HCT116 (cell line): ENCODE measurements at regions not wholly inside any gene's neighbourhood (a gene's known extent, or its start where the extent isn't known, plus 50 kb on each side); places are given as distances from the start of the nearest gene placed in this dataset.

Experiments
- ATAC-seq: fragments of 200-7000 bp; cut with Tn5 transposase; 2 replicates; pipeline ENCODE4 v1.9.1; 2020; ENCODE audit warnings: mild to moderate bottlenecking, moderate library complexity
- BruUV-seq: library from RNA; stranded (reverse); fragments of 400-500 nt; replicated peaks from 2 replicates; lab custom pipeline; 2021; lab: Mats Ljungman, UMichigan
- CTCF ChIA-PET: fragments of 300-600 bp; sonication (Branson Sonifier 250); formaldehyde crosslinking; loops from one replicate; lab custom pipeline; 2021; ENCODE audit warnings: antibody characterized with exemption; lab: Charles Lee
- POLR2A ChIA-PET: fragments of 300-600, 350-600 bp; sonication (Branson Sonifier 250); formaldehyde crosslinking; loops from one replicate; lab custom pipeline; 2021; ENCODE audit warnings: antibody characterized with exemption; lab: Charles Lee
- RAD21 ChIA-PET, 2 experiments: fragments of 300-600 bp; sonication (Branson Sonifier 250); formaldehyde crosslinking; loops; one replicate each; lab custom pipeline; 2023; ENCODE audit warnings: low total read pairs in 2 of 2; ENCODE audit not compliant: uncharacterized antibody in 2 of 2, unreplicated experiment in 2 of 2, low non-redundant PET in 1 of 2; lab: Charles Lee
- DNase-seq: peaks from one replicate; pipeline ENCODE4 v3.0.0-alpha.2; 2010; ENCODE audit warnings: low read depth, low spot score
- H2AFZ ChIP-seq: fragments of 200-600 bp; shearing (Covaris generic), sonication (generic); 2 replicates; pipeline ENCODE4 v1.6.1; 2017; ENCODE audit warnings: low read depth, mixed run types, mixed read lengths, antibody characterized with exemption, low read length; ENCODE audit not compliant: poor library complexity, severe bottlenecking
- H3K27ac ChIP-seq: 2 replicates; pipeline ENCODE4 v1.5.1; 2012; ENCODE audit warnings: low read depth, low read length
- H3K27me3 ChIP-seq: fragments of 200-600 bp; sonication (generic); 2 replicates; pipeline ENCODE4 v1.6.1; 2016; ENCODE audit warnings: mixed run types, low read length, mixed read lengths; ENCODE audit not compliant: insufficient read depth
- H3K36me3 ChIP-seq, 2 experiments: fragments of 200-500 bp in 1 of 2; fragments of 200-600 bp in 1 of 2; sonication (Bioruptor generic) in 1 of 2; sonication (generic) in 1 of 2; 2 replicates each; pipeline versions ENCODE4 v1.5.1 to v1.6.1; 2014 to 2016; ENCODE audit warnings: low read length in 2 of 2, inconsistent platforms in 1 of 2, mixed read lengths in 1 of 2, mixed run types in 1 of 2; ENCODE audit not compliant: insufficient read depth in 2 of 2, control insufficient read depth in 1 of 2
- H3K4me1 ChIP-seq, 2 experiments: fragments of 200-600 bp in 1 of 2; sonication (generic) in 1 of 2; 2 replicates each; pipeline versions ENCODE4 v1.5.1 to v1.6.1; 2012 to 2017; ENCODE audit warnings: low read length in 2 of 2, inconsistent platforms in 1 of 2, mild to moderate bottlenecking in 1 of 2, mixed read lengths in 1 of 2, mixed run types in 1 of 2, moderate library complexity in 1 of 2; ENCODE audit not compliant: insufficient read depth in 2 of 2, control insufficient read depth in 1 of 2
- H3K4me2 ChIP-seq: fragments of 200-600 bp; sonication (generic); 2 replicates; pipeline ENCODE4 v1.6.1; 2017; ENCODE audit warnings: mixed run types, low read length, mixed read lengths
- H3K4me3 ChIP-seq, 2 experiments: fragments of 200-600 bp in 1 of 2; sonication (generic) in 1 of 2; replicated peaks in 1 of 2; 2 replicates each; pipeline ENCODE4 v1.5.1; 2011 to 2016; ENCODE audit warnings: low read length in 2 of 2, control low read depth in 1 of 2, low read depth in 1 of 2, mild to moderate bottlenecking in 1 of 2, mixed read lengths in 1 of 2, mixed run types in 1 of 2
- H3K79me2 ChIP-seq: fragments of 200-600 bp; sonication (generic); 2 replicates; pipeline ENCODE4 v1.6.1; 2017; ENCODE audit warnings: mild to moderate bottlenecking, mixed run types, low read length, moderate library complexity, mixed read lengths; ENCODE audit not compliant: insufficient read depth
- H3K9ac ChIP-seq: fragments of 200-600 bp; sonication (generic); 2 replicates; pipeline ENCODE4 v1.6.1; 2016; ENCODE audit warnings: low read length, mixed read lengths
- H3K9me2 ChIP-seq: fragments of 200-600 bp; sonication (generic), shearing (Covaris generic); 2 replicates; pipeline ENCODE4 v1.6.1; 2017; ENCODE audit warnings: mixed run types, mild to moderate bottlenecking, moderate library complexity; ENCODE audit not compliant: insufficient read depth
- H3K9me3 ChIP-seq, 2 experiments: fragments of 200-500 bp in 1 of 2; fragments of 200-600 bp in 1 of 2; sonication (Bioruptor generic) in 1 of 2; sonication (generic) in 1 of 2; 2 replicates each; pipeline ENCODE4 v1.6.1; 2014 to 2017; ENCODE audit warnings: low read length in 2 of 2, mixed read lengths in 2 of 2, inconsistent platforms in 1 of 2, low read depth in 1 of 2, mild to moderate bottlenecking in 1 of 2, mixed run types in 1 of 2, moderate library complexity in 1 of 2; ENCODE audit not compliant: control insufficient read depth in 1 of 2, insufficient read depth in 1 of 2
- H4K20me1 ChIP-seq: fragments of 200-600 bp; sonication (generic), shearing (Covaris generic); 2 replicates; pipeline ENCODE4 v1.6.1; 2017; ENCODE audit warnings: mixed run types, mild to moderate bottlenecking, moderate library complexity; ENCODE audit not compliant: insufficient read depth
- CBX3 ChIP-seq: IDR thresholded peaks from 2 replicates; pipeline ENCODE4 v1.6.1; 2012; ENCODE audit warnings: low read depth
- ELF1 ChIP-seq: IDR thresholded peaks from 2 replicates; pipeline ENCODE4 v1.6.1; 2012; ENCODE audit warnings: low read depth, borderline replicate concordance
- EZH2phosphoT487 ChIP-seq: fragments of 200-600 bp; IDR thresholded peaks from 2 replicates; pipeline ENCODE4 v1.6.1; 2018; ENCODE audit warnings: antibody characterized with exemption, borderline replicate concordance
- FOSL1 ChIP-seq: IDR thresholded peaks from 2 replicates; pipeline ENCODE4 v1.6.1; 2012; ENCODE audit warnings: low read depth
- JUND ChIP-seq: IDR thresholded peaks from 2 replicates; pipeline ENCODE4 v1.6.1; 2012
- POLR2AphosphoS5 ChIP-seq: IDR thresholded peaks from 2 replicates; pipeline ENCODE4 v1.6.1; 2011; ENCODE audit warnings: mild to moderate bottlenecking, low read depth, low read length, moderate library complexity
- RAD21 ChIP-seq: IDR thresholded peaks from 2 replicates; pipeline ENCODE4 v1.6.1; 2012; ENCODE audit warnings: low read depth, mild to moderate bottlenecking
- SP1 ChIP-seq: IDR thresholded peaks from 2 replicates; pipeline ENCODE4 v1.6.1; 2012; ENCODE audit warnings: low read depth
- TCF7L2 ChIP-seq: IDR thresholded peaks from 2 replicates; pipeline ENCODE4 v1.7.0; 2011; ENCODE audit warnings: borderline replicate concordance, inconsistent platforms; ENCODE audit not compliant: insufficient read depth, insufficient read length; ENCODE audit errors: extremely low read depth
- YY1 ChIP-seq: IDR thresholded peaks from 2 replicates; pipeline ENCODE4 v1.6.1; 2011; ENCODE audit warnings: low read length, low read depth, moderate library complexity, mild to moderate bottlenecking; ENCODE audit not compliant: insufficient replicate concordance; ENCODE audit errors: extremely low read depth
- intact Hi-C: fragments of 100-400 bp; cut with micrococcal nuclease; formaldehyde crosslinking; loops from 2 replicates; pipeline ENCODE4 v1.10.0; 2022
- TF ChIP-seq, protein P1 (sequence below): IDR thresholded peaks from 2 replicates; pipeline ENCODE4 v1.6.1; 2011; ENCODE audit warnings: mild to moderate bottlenecking, low read length, moderate library complexity; ENCODE audit not compliant: insufficient replicate concordance; ENCODE audit errors: extremely low read depth
- TF ChIP-seq, protein P2 (sequence below), 3 experiments: fragments of 200-600 bp in 1 of 3; sonication (generic) in 1 of 3; IDR thresholded peaks in 2 of 3; conservative IDR thresholded peaks in 1 of 3; 2 replicates each; pipeline ENCODE4 v1.5.1; 2012 to 2017; ENCODE audit warnings: low read depth in 2 of 3, low read length in 2 of 3, antibody characterized with exemption in 1 of 3, borderline replicate concordance in 1 of 3, control low read depth in 1 of 3, mild to moderate bottlenecking in 1 of 3, mixed read lengths in 1 of 3, mixed run types in 1 of 3, moderate library complexity in 1 of 3; ENCODE audit not compliant: insufficient read depth in 1 of 3
- TF ChIP-seq, protein P3 (sequence below): IDR thresholded peaks from 2 replicates; pipeline ENCODE4 v1.6.1; 2012
- TF ChIP-seq, protein P4 (sequence below): IDR thresholded peaks from 2 replicates; pipeline ENCODE4 v1.6.1; 2012
- TF ChIP-seq, protein P5 (sequence below): IDR thresholded peaks from 2 replicates; pipeline ENCODE4 v1.6.1; 2012; ENCODE audit warnings: low read depth

DNA sequence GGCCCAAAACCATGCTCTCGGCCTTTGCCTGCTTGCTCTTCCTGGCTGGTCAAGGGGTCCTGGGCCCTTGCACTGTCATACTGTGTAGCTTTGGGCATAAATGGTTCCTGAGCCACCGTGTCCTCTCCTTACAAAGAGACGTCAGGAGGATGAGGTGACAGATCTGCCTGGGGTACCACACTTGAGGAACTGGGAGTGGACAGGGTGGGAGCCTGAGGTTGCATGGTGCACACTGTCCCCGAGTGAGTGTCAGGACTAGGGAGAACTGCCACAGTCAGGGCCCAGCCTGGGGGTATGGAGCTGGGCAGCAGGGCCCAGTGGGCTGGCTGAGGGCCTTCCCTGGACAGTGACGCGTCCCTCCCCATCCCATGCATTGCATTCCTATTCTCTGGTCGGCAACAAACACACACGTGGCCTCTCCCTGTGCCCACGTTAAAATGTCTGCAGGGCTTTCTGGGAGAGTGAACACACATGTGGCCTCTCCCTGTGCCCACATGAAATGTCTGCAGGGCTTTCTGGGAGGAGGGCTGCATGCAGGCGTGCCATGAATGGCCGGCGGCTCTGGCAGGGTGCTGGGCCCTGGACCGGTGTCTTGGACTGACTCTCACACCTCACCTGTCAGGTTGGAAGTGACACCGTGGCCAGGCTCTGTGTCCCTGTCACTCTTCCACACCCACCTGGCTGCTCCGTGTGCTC is 122.1 kb upstream of the COL5A1 start:
- RAD21 ChIA-PET = no interaction called here
- no peaks in the 10 kb centered on the region for H3K79me2 ChIP-seq
- no peak for DNase-seq
- H3K9ac ChIP-seq = no peak overlapping the region
- POLR2A ChIA-PET = no interaction called here
- no peak overlapping the region for H3K4me2 ChIP-seq
- BruUV-seq = no TSS peak
- no peaks in the 10 kb centered on the region for H3K9me3 ChIP-seq
- H3K36me3 ChIP-seq = no peaks in the 10 kb centered on the region
- peaks cover 3% of the 10 kb centered on the region; the same call in 1 of the 2 replicates for H3K27me3 ChIP-seq
- TF ChIP-seq JUND (no peak), YY1 (no peak), ELF1 (no peak), TCF7L2 (no peak), FOSL1 (no peak), RAD21 (no peak), EZH2phosphoT487 (no peak), CBX3 (no peak), POLR2AphosphoS5 (no peak), SP1 (no peak)
- TF ChIP-seq, protein P1, sequence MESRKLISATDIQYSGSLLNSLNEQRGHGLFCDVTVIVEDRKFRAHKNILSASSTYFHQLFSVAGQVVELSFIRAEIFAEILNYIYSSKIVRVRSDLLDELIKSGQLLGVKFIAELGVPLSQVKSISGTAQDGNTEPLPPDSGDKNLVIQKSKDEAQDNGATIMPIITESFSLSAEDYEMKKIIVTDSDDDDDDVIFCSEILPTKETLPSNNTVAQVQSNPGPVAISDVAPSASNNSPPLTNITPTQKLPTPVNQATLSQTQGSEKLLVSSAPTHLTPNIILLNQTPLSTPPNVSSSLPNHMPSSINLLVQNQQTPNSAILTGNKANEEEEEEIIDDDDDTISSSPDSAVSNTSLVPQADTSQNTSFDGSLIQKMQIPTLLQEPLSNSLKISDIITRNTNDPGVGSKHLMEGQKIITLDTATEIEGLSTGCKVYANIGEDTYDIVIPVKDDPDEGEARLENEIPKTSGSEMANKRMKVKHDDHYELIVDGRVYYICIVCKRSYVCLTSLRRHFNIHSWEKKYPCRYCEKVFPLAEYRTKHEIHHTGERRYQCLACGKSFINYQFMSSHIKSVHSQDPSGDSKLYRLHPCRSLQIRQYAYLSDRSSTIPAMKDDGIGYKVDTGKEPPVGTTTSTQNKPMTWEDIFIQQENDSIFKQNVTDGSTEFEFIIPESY = no peak
- TF ChIP-seq, protein P2, sequence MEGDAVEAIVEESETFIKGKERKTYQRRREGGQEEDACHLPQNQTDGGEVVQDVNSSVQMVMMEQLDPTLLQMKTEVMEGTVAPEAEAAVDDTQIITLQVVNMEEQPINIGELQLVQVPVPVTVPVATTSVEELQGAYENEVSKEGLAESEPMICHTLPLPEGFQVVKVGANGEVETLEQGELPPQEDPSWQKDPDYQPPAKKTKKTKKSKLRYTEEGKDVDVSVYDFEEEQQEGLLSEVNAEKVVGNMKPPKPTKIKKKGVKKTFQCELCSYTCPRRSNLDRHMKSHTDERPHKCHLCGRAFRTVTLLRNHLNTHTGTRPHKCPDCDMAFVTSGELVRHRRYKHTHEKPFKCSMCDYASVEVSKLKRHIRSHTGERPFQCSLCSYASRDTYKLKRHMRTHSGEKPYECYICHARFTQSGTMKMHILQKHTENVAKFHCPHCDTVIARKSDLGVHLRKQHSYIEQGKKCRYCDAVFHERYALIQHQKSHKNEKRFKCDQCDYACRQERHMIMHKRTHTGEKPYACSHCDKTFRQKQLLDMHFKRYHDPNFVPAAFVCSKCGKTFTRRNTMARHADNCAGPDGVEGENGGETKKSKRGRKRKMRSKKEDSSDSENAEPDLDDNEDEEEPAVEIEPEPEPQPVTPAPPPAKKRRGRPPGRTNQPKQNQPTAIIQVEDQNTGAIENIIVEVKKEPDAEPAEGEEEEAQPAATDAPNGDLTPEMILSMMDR (IDR thresholded peaks at IDR 0.05 in 2 of 3, conservative IDR thresholded peaks at IDR 0.05 in 1 of 3; ENCODE audit: borderline replicate concordance in 1 of 3, insufficient read depth in 1 of 3, low read depth in 2 of 3, low read length in 2 of 3) = no peak
- TF ChIP-seq, protein P3, sequence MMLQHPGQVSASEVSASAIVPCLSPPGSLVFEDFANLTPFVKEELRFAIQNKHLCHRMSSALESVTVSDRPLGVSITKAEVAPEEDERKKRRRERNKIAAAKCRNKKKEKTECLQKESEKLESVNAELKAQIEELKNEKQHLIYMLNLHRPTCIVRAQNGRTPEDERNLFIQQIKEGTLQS = no peak
- TF ChIP-seq, protein P4, sequence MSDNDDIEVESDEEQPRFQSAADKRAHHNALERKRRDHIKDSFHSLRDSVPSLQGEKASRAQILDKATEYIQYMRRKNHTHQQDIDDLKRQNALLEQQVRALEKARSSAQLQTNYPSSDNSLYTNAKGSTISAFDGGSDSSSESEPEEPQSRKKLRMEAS = no peak
- TF ChIP-seq, protein P5, sequence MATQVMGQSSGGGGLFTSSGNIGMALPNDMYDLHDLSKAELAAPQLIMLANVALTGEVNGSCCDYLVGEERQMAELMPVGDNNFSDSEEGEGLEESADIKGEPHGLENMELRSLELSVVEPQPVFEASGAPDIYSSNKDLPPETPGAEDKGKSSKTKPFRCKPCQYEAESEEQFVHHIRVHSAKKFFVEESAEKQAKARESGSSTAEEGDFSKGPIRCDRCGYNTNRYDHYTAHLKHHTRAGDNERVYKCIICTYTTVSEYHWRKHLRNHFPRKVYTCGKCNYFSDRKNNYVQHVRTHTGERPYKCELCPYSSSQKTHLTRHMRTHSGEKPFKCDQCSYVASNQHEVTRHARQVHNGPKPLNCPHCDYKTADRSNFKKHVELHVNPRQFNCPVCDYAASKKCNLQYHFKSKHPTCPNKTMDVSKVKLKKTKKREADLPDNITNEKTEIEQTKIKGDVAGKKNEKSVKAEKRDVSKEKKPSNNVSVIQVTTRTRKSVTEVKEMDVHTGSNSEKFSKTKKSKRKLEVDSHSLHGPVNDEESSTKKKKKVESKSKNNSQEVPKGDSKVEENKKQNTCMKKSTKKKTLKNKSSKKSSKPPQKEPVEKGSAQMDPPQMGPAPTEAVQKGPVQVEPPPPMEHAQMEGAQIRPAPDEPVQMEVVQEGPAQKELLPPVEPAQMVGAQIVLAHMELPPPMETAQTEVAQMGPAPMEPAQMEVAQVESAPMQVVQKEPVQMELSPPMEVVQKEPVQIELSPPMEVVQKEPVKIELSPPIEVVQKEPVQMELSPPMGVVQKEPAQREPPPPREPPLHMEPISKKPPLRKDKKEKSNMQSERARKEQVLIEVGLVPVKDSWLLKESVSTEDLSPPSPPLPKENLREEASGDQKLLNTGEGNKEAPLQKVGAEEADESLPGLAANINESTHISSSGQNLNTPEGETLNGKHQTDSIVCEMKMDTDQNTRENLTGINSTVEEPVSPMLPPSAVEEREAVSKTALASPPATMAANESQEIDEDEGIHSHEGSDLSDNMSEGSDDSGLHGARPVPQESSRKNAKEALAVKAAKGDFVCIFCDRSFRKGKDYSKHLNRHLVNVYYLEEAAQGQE = no peak
- H3K4me3 ChIP-seq = no peak overlapping the region
- ATAC-seq = no peak
- CTCF ChIA-PET = no interaction called here
- H3K27ac ChIP-seq = no peak overlapping the region
- no peaks in the 10 kb centered on the region for H3K9me2 ChIP-seq
- H3K4me1 ChIP-seq = no peaks in the 10 kb centered on the region
- intact Hi-C loops = no loop called here
- no peaks in the 10 kb centered on the region for H4K20me1 ChIP-seq
- no peak overlapping the region for H2AFZ ChIP-seq
